ENCODE measurements at regions not wholly inside any gene's neighbourhood (a gene's known extent, or its start where the extent isn't known, plus 50 kb on each side); places are given as distances from the start of the nearest gene placed in this dataset.

- DNase-seq = no peak
Observed at GRCh38 chr5:74422030-74422429, 218.5 kb downstream of the ENC1 start.

- no peak for DNase-seq
Observed at GRCh38 chr5:74421377-74421776, 219.2 kb downstream of the ENC1 start.

GRCh38 chr5:74420947-74421346 is 219.6 kb downstream of the ENC1 start:
- no peak for DNase-seq

DNA sequence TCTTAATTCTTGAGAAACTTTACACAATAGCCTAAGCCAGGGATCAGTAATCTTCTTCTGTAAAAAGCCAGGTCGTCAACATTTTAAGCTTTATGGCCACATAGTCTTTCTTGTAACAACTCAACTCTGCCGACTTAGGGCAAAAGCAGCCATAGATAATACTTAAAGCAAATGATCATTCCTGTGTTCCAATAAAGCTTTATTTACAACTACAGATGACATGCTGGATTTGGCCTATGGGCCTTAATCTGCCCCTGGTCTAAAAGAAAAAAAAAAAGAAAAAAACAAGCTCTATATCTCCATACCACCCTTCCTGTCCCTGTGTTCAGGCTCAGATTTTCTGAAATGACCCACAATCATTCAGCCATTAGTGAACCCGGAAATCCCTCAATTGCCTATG is 220.3 kb downstream of the ENC1 start:
- DNase-seq = peak; percentile 15

DNA sequence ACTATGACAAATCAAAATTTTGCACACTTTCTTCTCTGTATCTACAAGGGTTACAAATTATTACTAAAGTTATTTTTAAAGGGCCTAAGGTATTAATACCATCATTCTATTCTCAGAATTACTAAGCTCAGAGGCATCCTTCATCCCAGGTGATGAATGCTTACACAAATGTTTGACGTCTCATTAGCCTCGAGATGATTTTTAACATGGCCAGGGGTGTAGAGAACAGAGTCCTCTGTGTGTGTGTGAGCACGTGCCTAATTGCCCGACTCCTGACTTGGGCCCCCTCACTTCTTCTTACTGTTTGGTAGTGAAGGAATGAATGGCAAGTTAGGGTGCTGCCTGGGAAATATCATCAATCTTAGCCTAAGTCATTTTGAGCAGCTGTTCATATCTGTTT is 221.1 kb downstream of the ENC1 start:
- no peak for DNase-seq

- DNase-seq = no peak
Observed at GRCh38 chr5:74418709-74419108, 221.8 kb downstream of the ENC1 start.

- no peak for DNase-seq
Observed at GRCh38 chr5:74418261-74418660, 222.3 kb downstream of the ENC1 start.

DNA sequence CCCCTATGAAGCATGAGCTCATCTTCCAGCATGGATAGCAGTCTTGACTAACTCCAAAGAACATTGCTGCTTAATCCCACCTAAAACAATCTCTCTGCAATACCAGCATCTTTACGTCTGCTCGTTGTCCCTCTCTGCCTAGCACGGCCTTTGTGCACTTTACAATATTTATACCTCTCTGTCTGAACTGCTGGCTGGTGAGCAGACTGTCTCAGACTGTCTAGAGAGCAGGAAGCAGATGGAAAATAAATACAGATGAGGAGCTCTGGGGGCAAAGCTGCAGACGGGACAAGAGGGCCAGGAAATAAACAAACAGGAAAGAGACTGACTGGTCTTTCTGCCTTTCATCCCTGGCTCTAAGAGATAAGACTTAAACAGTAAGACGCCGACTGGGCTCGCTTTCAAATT is 224.8 kb downstream of the ENC1 start:
- DNase-seq = peak; percentile 57

DNA sequence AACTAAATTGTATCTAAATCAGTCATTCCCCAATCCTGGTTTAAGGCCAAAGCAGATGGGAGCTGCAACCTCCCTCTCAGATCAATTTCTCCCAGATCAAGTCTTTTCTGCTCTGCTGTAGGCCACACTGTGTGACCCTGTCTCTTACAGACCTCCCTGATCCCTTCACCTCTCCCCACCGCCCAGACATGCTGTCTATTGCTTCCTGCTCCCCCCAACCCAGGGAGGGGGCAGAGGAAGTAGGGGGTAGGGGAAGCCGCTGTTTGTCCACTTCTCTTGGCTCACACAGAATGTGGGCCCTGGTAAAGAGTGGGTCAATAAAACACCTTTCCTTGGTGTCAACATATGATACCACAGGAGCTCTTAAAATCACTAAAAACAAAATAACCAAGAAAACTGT is 226.3 kb downstream of the ENC1 start:
- DNase-seq = no peak

GRCh38 chr5:74413403-74414048 is 227.0 kb downstream of the ENC1 start:
- DNase-seq = no peak

DNA sequence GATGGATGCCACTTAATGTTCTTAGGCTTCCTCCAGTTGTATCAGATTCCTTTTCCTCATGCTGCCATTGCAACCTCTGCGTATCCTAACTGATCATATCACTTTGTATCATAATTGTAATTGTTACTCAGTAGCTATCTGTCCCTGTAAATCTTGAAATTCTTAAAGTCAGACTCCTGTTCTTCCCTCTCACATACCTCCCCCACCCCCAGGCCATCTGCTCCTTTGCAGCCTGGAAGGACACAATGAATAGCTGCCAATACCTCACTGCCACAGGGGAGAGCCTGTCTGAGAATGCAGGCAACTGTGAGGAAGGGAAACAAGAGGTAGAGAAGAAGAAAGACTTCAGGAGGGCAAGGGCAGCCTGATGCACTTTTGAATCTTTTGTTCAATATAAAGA is 228.5 kb downstream of the ENC1 start:
- DNase-seq = no peak

GRCh38 chr5:74409712-74410111 is 230.8 kb downstream of the ENC1 start:
- DNase-seq = no peak

GRCh38 chr5:74409166-74409706 is 231.3 kb downstream of the ENC1 start:
- no peak for DNase-seq

DNA sequence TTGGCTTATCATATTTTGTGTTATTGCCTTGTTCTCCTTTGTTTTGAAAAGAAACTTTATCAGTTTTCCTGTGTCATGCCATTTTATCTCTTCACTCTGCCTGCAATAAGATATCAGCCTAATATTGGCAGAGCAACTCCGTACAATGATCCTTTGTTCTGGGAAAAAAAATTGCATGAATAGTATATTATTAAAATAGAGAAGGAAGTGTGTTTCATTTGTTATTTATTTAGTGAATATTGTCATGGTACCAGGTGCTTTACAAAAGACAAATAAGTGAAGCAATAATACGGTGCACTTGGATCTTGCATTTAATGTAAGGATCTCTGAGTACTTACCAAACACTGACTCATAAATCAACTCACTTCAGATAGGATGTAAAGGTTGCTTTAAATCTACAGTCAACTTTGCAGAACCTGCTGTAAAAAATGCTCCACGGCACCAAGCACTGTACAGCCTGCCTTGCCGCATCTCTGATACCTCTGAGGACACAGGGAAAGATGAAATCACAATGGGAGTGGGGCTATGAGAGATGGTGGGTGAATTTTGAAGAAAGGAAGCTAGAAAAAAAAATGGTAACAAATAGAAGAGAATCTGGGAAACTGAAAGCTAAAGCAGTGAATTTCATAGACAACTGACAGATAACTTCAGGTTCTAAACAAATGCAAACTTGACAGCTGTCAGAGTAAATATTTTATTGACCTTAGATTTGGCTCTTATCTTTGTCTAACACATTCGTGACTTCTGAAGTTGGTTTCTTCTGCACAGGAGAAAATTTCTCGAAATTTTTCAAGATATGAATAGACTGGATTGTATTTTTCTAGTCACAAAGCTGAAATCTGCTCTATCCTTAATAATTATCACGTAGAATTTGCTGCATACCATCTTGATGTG is 232.1 kb downstream of the ENC1 start:
- DNase-seq = peak; percentile 45

GRCh38 chr5:74407701-74408100 is 232.8 kb downstream of the ENC1 start:
- DNase-seq = no peak

GRCh38 chr5:74406844-74407243 is 233.7 kb downstream of the ENC1 start:
- DNase-seq = no peak

- no peak for DNase-seq
Observed at GRCh38 chr5:74405593-74405992, 234.9 kb downstream of the ENC1 start.

GRCh38 chr5:74404574-74405508 is 235.7 kb downstream of the ENC1 start:
- DNase-seq = no peak

DNA sequence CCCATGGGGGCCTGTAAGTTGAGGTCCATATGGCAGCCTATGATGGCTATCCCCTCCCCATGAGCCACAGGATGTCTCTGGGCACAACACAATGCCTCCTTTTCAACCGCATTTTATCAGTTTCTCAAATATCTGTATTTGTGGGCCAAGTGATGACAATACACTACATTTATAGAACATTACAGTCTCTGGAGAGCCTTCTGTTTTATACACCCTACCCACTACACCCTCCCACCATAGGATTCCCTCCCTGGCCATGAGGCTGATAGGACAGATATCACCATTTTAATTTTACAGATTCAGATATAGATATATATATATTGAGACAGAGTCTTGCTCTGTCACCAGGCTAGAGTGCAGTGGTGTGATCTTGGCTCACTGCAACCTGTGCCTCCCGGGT is 236.8 kb downstream of the ENC1 start:
- no peak for DNase-seq

- no peak for DNase-seq
Observed at GRCh38 chr5:74402553-74402952, 238.0 kb downstream of the ENC1 start.

- DNase-seq = no peak
Observed at GRCh38 chr5:74401946-74402320, 238.6 kb downstream of the ENC1 start.

DNA sequence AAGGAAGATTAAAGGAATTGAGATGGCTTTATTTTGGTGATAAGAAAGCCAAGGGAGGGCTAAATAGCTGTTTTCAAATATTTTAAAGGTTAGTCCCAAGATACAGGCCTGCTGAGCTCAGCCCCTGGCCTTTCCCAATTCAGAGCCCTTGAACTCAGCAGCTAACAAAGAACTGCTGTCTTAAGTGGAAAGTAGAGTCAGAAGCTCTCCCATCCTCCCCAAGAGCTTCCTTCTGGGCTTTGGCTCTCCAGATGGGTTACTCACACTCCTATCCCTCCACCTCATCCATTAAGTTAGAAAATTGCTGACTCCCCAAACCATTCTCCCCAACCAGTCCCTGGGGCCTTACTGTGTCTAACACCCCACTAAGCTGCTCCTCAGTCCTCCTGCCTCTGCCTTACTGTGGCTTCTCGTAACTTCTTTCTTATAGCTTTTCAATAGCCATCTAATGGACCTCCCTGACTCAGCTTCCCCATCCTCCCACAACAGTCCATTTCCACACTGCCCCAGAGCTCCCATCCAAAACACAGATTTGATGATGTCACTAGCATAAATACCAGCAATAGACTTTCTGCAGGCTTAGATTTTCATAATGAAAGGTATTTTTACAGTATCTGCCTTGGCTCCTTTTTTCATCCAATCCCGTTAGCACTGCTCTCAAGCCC is 239.1 kb downstream of the ENC1 start:
- DNase-seq = no peak
